ENCODE measurements at regions not wholly inside any gene's neighbourhood (a gene's known extent, or its start where the extent isn't known, plus 50 kb on each side); places are given as distances from the start of the nearest gene placed in this dataset.
A peak's percentile ranks its signal among the peaks of the same experiment; 100 is the strongest.

GRCh38 chr9:87115785-87116184 lies 168.5 kb upstream of the GAS1 start:
- no peak for DNase-seq (ENCODE audit: low read depth in 4 of 4, low spot score in 3 of 4)

GRCh38 chr9:87116492-87116891 lies 169.2 kb upstream of the GAS1 start:
- DNase-seq (ENCODE audit: low read depth in 4 of 4, low spot score in 3 of 4): no peak

DNA sequence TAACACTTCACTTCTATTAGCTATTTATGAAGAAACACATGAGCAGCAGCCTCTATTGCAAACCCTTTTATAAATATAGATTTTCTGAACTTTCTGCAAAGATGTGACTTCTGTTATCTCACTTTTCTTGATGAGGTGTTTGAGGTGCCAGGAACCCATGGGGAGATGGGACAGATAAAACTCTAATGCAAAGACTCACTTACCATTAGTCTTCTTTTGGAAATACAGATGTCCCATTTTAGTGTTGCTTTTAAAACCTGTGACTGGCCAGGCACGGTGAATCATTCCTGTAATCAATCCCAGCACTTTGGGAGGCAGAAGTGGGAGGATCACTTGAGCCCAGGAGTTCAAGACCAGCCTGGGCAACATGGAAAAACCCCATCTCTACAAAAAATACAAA lies 171.3 kb upstream of the GAS1 start:
- no peak for DNase-seq (ENCODE audit: low read depth in 4 of 4, low spot score in 3 of 4)

- DNase-seq (ENCODE audit: low read depth in 4 of 4, low spot score in 3 of 4): no peak
These were observed 172.1 kb upstream of the GAS1 start for GRCh38 chr9:87119328-87119881.

- no peak for DNase-seq (ENCODE audit: low read depth in 4 of 4, low spot score in 3 of 4)
These were observed 173.3 kb upstream of the GAS1 start for GRCh38 chr9:87120610-87121009.

- no peak for DNase-seq (ENCODE audit: low read depth in 4 of 4, low spot score in 3 of 4)
These were observed 175.8 kb upstream of the GAS1 start for GRCh38 chr9:87122947-87123685.

GRCh38 chr9:87123830-87124229 lies 176.5 kb upstream of the GAS1 start:
- DNase-seq (ENCODE audit: low read depth in 4 of 4, low spot score in 3 of 4): no peak

- DNase-seq (ENCODE audit: low read depth in 4 of 4, low spot score in 3 of 4): no peak
These were observed 178.5 kb upstream of the GAS1 start for GRCh38 chr9:87125819-87126218.

DNA sequence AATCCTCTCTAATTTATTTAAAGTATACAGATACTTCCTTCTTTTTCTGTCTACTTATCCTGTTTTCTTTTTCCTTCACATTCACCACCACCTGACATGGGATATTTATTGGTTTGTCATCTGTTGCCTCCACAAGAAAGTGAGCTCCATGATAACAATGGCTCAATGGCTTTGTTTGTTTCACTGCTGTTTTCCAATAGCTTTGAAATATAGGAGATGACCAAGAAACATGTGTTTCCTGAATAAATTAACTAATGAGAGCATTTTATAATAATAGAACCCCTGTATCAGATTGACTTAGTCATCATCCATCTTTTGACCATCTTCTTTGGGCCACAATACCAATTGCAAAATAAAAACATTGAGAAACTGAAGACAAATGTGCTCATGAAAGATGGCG lies 180.2 kb upstream of the GAS1 start:
- no peak for DNase-seq (ENCODE audit: low read depth in 4 of 4, low spot score in 3 of 4)

GRCh38 chr9:87127978-87128614 lies 180.8 kb upstream of the GAS1 start:
- no peak for DNase-seq (ENCODE audit: low read depth in 4 of 4, low spot score in 3 of 4)

DNA sequence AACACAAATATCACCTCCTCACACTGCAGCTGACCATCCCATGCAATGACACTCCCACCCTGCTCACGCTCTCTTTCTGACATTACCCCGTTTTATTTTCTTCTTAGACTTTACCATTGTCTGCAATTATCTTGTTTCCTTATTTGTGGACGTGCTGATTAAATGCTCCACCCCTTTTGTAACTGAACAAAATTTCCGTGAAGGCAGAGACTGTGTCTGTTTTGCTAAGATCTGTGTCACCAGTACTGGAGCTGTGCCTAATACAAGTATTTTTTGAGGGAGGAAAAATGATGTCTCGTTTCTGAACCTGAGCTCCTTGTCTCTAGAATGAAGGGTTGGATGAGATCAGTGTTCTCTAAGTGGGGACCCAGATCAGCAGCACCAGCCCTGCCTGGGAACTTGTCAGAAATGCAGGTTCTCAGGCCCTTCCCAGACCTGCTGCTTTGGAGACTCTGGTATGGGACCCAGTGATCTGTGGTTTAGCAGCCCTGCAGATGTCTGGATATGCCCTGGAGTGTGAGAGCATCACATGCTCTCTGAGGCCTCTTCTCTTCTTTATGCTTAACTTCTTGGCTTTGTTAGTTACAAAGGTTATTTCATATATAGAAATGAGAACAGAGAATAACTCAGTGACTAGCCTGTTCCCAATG lies 181.7 kb upstream of the GAS1 start:
- no peak for DNase-seq (ENCODE audit: low read depth in 4 of 4, low spot score in 3 of 4)

DNA sequence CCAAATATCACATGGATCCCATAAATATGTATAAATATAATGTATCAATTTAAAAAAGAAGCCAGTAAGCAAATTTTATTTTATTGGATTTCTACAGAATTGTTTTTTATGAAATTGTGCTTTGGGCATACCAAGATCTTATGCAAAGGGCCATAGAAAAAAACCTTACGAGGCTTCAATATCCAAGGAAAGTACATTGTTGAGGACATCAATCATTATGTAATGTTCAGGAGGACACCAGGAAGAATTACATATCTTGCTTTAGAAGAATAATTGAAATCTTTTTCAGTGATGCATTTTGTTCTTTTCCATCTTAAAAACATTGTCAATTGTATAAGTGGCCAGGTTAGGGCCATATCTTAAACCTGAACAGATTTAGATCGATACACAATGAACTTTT lies 187.8 kb upstream of the GAS1 start:
- DNase-seq (ENCODE audit: low read depth in 4 of 4, low spot score in 3 of 4): no peak

GRCh38 chr9:87137718-87138117 lies 190.4 kb upstream of the GAS1 start:
- no peak for DNase-seq (ENCODE audit: low read depth in 4 of 4, low spot score in 3 of 4)

DNA sequence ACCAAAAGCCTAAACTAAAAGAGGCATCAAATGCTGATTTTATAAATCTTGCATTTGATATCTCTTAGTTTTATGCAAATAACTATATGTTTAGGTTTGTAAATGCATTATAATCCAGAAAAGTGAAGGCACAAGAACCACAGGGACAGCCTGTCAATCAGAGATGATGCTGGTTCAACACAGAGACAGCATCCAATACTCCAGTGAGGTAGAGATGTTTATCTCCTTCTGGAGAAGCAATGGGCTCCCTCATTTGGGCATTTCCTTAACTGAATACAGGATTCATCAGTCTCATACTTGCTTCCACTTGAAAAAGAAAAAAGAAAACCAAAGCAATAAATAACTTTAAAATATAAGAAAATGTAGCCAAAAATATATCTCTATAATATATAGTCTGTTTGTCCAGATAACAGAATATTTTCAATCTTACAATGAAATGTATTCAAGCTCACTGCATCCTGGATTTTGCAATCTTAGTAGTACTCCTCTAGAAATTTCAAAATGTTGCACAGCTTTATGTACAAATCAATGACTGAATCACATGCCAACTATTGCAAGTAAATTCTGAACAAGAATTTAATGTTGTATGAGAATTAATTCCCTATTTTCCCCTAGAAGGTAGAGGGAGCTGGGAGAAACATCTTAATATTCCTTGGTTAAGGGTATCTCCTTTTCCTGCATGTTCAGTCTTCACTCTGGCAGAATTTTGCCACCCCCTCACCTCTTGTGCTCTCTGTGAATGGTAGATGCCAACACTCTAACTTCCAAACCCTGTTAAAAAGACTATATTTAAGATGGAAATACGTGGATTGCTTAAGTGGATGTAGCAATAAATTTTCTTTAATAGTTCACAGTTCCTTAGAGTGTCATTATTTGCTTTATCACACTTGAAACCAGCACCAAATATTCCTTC lies 191.1 kb upstream of the GAS1 start:
- DNase-seq (ENCODE audit: low read depth in 4 of 4, low spot score in 3 of 4): no peak

- no peak for DNase-seq (ENCODE audit: low read depth in 4 of 4, low spot score in 3 of 4)
These were observed 191.9 kb upstream of the GAS1 start for GRCh38 chr9:87139099-87139730.

DNA sequence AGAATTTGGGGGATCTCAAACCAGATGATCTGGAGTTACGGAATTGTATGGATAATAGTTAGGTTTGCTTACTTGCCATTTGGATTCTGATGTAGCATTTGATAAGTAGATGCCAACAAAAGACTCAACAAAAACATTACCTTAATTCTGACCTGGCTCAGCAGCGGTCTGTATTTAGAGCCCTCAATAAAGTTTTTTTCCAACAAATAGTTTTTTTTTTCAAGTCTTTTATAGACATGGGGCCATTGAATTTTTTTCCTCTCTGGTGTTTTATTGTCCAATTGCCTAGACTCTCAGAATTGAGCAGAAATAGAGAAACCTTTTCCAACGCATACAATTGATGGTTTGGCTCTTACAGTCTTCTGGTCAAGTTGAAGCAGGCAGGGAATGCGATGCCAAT lies 192.8 kb upstream of the GAS1 start:
- no peak for DNase-seq (ENCODE audit: low read depth in 4 of 4, low spot score in 3 of 4)

DNA sequence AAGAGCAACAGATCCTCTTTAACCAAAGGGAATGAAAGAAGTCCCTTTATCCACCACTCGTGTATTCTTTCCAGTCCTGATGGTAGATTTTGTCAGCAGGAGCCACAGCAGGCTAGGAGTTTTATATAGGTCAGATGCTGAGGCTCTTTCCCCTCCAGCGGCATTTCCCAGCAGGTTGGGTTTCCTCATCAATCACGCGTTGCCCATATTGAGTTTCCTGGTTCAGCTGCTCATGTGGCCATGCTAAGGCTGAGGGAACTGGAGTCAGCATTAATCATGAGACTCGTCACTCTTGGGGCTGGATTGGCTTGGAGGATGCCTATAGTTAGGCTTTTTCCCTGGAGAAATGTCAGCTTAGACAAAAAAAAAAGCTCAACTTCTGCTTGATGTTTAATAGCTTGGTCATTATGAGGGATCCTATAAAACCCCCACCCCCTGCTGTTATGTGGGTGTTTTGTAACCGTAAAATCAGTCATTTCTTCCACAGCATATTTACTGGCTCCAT lies 193.4 kb upstream of the GAS1 start:
- DNase-seq (ENCODE audit: low read depth in 4 of 4, low spot score in 3 of 4): peak in 1 of 4 donors; percentile 67

DNA sequence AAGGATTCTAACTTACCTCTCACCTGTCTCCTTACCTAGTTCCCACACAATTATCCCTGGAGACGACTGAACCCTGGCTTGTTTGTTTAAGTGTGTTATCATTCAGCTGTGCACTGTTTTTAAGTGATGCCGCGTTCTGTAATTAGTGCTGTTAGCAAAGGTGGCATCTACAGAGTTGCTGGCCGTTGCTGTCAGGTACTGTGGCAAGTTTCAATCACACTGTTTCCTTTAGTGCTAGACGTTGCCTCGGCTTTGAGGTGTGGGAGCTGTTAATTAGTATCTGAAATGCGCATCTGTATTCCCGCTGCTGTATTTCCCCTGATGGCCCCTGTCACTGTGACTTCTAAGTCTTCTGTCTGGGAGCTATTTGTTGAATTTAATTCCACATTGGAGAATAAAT lies 193.8 kb upstream of the GAS1 start:
- DNase-seq (ENCODE audit: low read depth in 4 of 4, low spot score in 3 of 4): no peak

- no peak for DNase-seq (ENCODE audit: low read depth in 4 of 4, low spot score in 3 of 4)
These were observed 199.6 kb upstream of the GAS1 start for GRCh38 chr9:87146933-87147332.

- DNase-seq (ENCODE audit: low read depth in 4 of 4, low spot score in 3 of 4): no peak
These were observed 200.5 kb upstream of the GAS1 start for GRCh38 chr9:87147839-87148238.

All from left renal pelvis (tissue), 4 donors.